ENCODE measurements at regions not wholly inside any gene's neighbourhood (a gene's known extent, or its start where the extent isn't known, plus 50 kb on each side); places are given as distances from the start of the nearest gene placed in this dataset.
"Not testable (repeated sequence)": the region's sequence is repeated elsewhere in the genome, so short reads cannot be mapped to it uniquely, and the experiment has no call there.

- ATAC-seq (ENCODE audit: insufficient number of reproducible peaks, low FRiP score, low read depth): no peak
Observed at GRCh38 chr1:157431751-157432150, 120.6 kb downstream of the FCRL5 start.

GRCh38 chr1:157429601-157430240 is 122.6 kb downstream of the FCRL5 start:
- no peak for TF ChIP-seq CTCF (IDR thresholded peaks at IDR 0.05)
- Histone ChIP-seq H3K27me3 (replicated peaks; ENCODE audit: insufficient read depth) (no peaks in the 10 kb centered on the region), H3K4me1 (ENCODE audit: control insufficient read depth in 1 of 2, low read depth in 2 of 2) (no peaks in the 10 kb centered on the region), H3K4me3 (no peak overlapping the region), H3K27ac (no peak overlapping the region), H3K36me3 (no peaks in the 10 kb centered on the region), H3K9me3 (no peaks in the 10 kb centered on the region)
- DNase-seq (ENCODE audit: low spot score) (no peak), ATAC-seq (ENCODE audit: insufficient number of reproducible peaks, low FRiP score, low read depth) (no peak)

More at GRCh38 chr1:157431751-157432150, 120.6 kb downstream of the FCRL5 start:
- H3K9me3 ChIP-seq: no peaks in the 10 kb centered on the region
- no peak overlapping the region for H3K4me3 ChIP-seq
- H3K4me1 ChIP-seq (ENCODE audit: control insufficient read depth in 1 of 2, low read depth in 2 of 2): no peaks in the 10 kb centered on the region
- no peak overlapping the region for H3K27ac ChIP-seq
- H3K36me3 ChIP-seq: no peaks in the 10 kb centered on the region
- no peak for DNase-seq (ENCODE audit: low spot score)
- no peaks in the 10 kb centered on the region for H3K27me3 ChIP-seq (replicated peaks; ENCODE audit: insufficient read depth)
- no peak for TF ChIP-seq CTCF (IDR thresholded peaks at IDR 0.05)

GRCh38 chr1:157423764-157424163 is 128.6 kb downstream of the FCRL5 start:
- ATAC-seq (ENCODE audit: insufficient number of reproducible peaks, low FRiP score, low read depth): not testable (repeated sequence)

GRCh38 chr1:157419845-157420542 is 132.3 kb downstream of the FCRL5 start:
- DNase-seq (ENCODE audit: low spot score): no peak
- ATAC-seq (ENCODE audit: insufficient number of reproducible peaks, low FRiP score, low read depth): no peak
- TF ChIP-seq CTCF (IDR thresholded peaks at IDR 0.05): no peak
- H3K4me3 ChIP-seq: no peak overlapping the region
- no peaks in the 10 kb centered on the region for H3K27me3 ChIP-seq (replicated peaks; ENCODE audit: insufficient read depth)
- no peaks in the 10 kb centered on the region for H3K4me1 ChIP-seq (ENCODE audit: control insufficient read depth in 1 of 2, low read depth in 2 of 2)
- H3K27ac ChIP-seq: no peak overlapping the region
- H3K36me3 ChIP-seq: no peaks in the 10 kb centered on the region
- no peaks in the 10 kb centered on the region for H3K9me3 ChIP-seq

More at GRCh38 chr1:157423764-157424163, 128.6 kb downstream of the FCRL5 start:
- not testable (repeated sequence) for H3K27ac ChIP-seq; H3K4me3 ChIP-seq; H3K9me3 ChIP-seq; H3K36me3 ChIP-seq; H3K27me3 ChIP-seq (replicated peaks; ENCODE audit: insufficient read depth); DNase-seq (ENCODE audit: low spot score); H3K4me1 ChIP-seq (ENCODE audit: control insufficient read depth in 1 of 2, low read depth in 2 of 2)

GRCh38 chr1:157418659-157419058 is 133.7 kb downstream of the FCRL5 start:
- Histone ChIP-seq H3K4me1 (ENCODE audit: control insufficient read depth in 1 of 2, low read depth in 2 of 2) (no peaks in the 10 kb centered on the region), H3K27me3 (replicated peaks; ENCODE audit: insufficient read depth) (no peaks in the 10 kb centered on the region), H3K4me3 (no peak overlapping the region), H3K27ac (no peak overlapping the region), H3K9me3 (no peaks in the 10 kb centered on the region), H3K36me3 (no peaks in the 10 kb centered on the region)
- DNase-seq (ENCODE audit: low spot score) (no peak), ATAC-seq (ENCODE audit: insufficient number of reproducible peaks, low FRiP score, low read depth) (no peak)
- no peak for TF ChIP-seq CTCF (IDR thresholded peaks at IDR 0.05)

Data from thoracic aorta (tissue), 2 donors.